ENCODE measurements at regions not wholly inside any gene's neighbourhood (a gene's known extent, or its start where the extent isn't known, plus 50 kb on each side); places are given as distances from the start of the nearest gene placed in this dataset.
A peak's percentile ranks its signal among the peaks of the same experiment; 100 is the strongest.

GRCh38 chr12:3988519-3989217, 115.5 kb upstream of the PARP11 start:
- no peak overlapping the region for H3K4me3 ChIP-seq (ENCODE audit: low read depth, low read length)
- H3K9me3 ChIP-seq (ENCODE audit: control insufficient read depth, low read length), result no peaks in the 10 kb centered on the region
- H3K79me2 ChIP-seq, result no peaks in the 10 kb centered on the region
- no peak for TF ChIP-seq CTCF (IDR thresholded peaks at IDR 0.05)
- peak overlapping the region; percentile 70 for H2AFZ ChIP-seq
- H3K27ac ChIP-seq, result peak overlapping the region; percentile 67
- H3K4me2 ChIP-seq (ENCODE audit: low read length), result no peak overlapping the region
- H3K4me1 ChIP-seq, result peaks cover 11% of the 10 kb centered on the region
- no peak overlapping the region for H3K9ac ChIP-seq
- no peaks in the 10 kb centered on the region for H3K27me3 ChIP-seq (ENCODE audit: control insufficient read depth, insufficient read depth, low read length)
- no peaks in the 10 kb centered on the region for H3K36me3 ChIP-seq (ENCODE audit: control insufficient read depth, insufficient read depth, low read length)

- Histone ChIP-seq H2AFZ (no peak overlapping the region), H3K4me1 (peaks cover 11% of the 10 kb centered on the region), H3K4me3 (ENCODE audit: low read depth, low read length) (no peak overlapping the region), H3K4me2 (ENCODE audit: low read length) (no peak overlapping the region), H3K27ac (no peak overlapping the region), H3K36me3 (ENCODE audit: control insufficient read depth, insufficient read depth, low read length) (no peaks in the 10 kb centered on the region), H3K79me2 (no peaks in the 10 kb centered on the region), H3K27me3 (ENCODE audit: control insufficient read depth, insufficient read depth, low read length) (no peaks in the 10 kb centered on the region), H3K9ac (no peak overlapping the region), H3K9me3 (ENCODE audit: control insufficient read depth, low read length) (no peaks in the 10 kb centered on the region)
- TF ChIP-seq CTCF (IDR thresholded peaks at IDR 0.05), result no peak
These were observed 114.4 kb upstream of the PARP11 start for GRCh38 chr12:3987571-3987970.

GRCh38 chr12:3980504-3981272, 107.5 kb upstream of the PARP11 start:
- no peak overlapping the region for H3K9ac ChIP-seq
- no peak for TF ChIP-seq CTCF (IDR thresholded peaks at IDR 0.05)
- H3K4me2 ChIP-seq (ENCODE audit: low read length), result no peak overlapping the region
- no peaks in the 10 kb centered on the region for H3K36me3 ChIP-seq (ENCODE audit: control insufficient read depth, insufficient read depth, low read length)
- no peak overlapping the region for H3K27ac ChIP-seq
- no peak overlapping the region for H2AFZ ChIP-seq
- peaks cover 11% of the 10 kb centered on the region for H3K4me1 ChIP-seq
- no peaks in the 10 kb centered on the region for H3K9me3 ChIP-seq (ENCODE audit: control insufficient read depth, low read length)
- no peaks in the 10 kb centered on the region for H3K79me2 ChIP-seq
- no peaks in the 10 kb centered on the region for H3K27me3 ChIP-seq (ENCODE audit: control insufficient read depth, insufficient read depth, low read length)
- H3K4me3 ChIP-seq (ENCODE audit: low read depth, low read length), result no peak overlapping the region

- H3K36me3 ChIP-seq (ENCODE audit: control insufficient read depth, insufficient read depth, low read length), result no peaks in the 10 kb centered on the region
- no peak overlapping the region for H3K4me2 ChIP-seq (ENCODE audit: low read length)
- peaks cover 28% of the 10 kb centered on the region for H3K4me1 ChIP-seq
- H3K9me3 ChIP-seq (ENCODE audit: control insufficient read depth, low read length), result no peaks in the 10 kb centered on the region
- H3K27ac ChIP-seq, result no peak overlapping the region
- no peak overlapping the region for H3K4me3 ChIP-seq (ENCODE audit: low read depth, low read length)
- no peaks in the 10 kb centered on the region for H3K27me3 ChIP-seq (ENCODE audit: control insufficient read depth, insufficient read depth, low read length)
- H3K79me2 ChIP-seq, result no peaks in the 10 kb centered on the region
- peak overlapping the region; percentile 54 for H2AFZ ChIP-seq
- H3K9ac ChIP-seq, result no peak overlapping the region
- TF ChIP-seq CTCF (IDR thresholded peaks at IDR 0.05), result no peak
These were observed 104.4 kb upstream of the PARP11 start for GRCh38 chr12:3977621-3978020.

Measured in parathyroid adenoma (tissue), 2 donors.